Cardiac fibroblast (primary cell): ENCODE measurements at regions not wholly inside any gene's neighbourhood (a gene's known extent, or its start where the extent isn't known, plus 50 kb on each side); places are given as distances from the start of the nearest gene placed in this dataset.

ENCODE experiments used
- DNase-seq, 2 donors: peaks; one replicate each; pipeline versions ENCODE4 v3.0.0 to v3.0.0-alpha.2; 2010; ENCODE audit warnings: low read depth in 2 of 2
- H3K4me3 ChIP-seq, 2 donors: replicated peaks in 1 of 2; 1 replicate in 1 of 2; 2 replicates in 1 of 2; pipeline ENCODE4 v1.5.1; 2011; ENCODE audit warnings: low read depth in 2 of 2, low read length in 2 of 2, mild to moderate bottlenecking in 2 of 2, moderate library complexity in 1 of 2
- TF ChIP-seq, protein P1 (sequence below): IDR thresholded peaks from one replicate; pipeline ENCODE4 v1.5.1; 2011; ENCODE audit warnings: low read depth, mild to moderate bottlenecking, low read length, inconsistent platforms

DNA sequence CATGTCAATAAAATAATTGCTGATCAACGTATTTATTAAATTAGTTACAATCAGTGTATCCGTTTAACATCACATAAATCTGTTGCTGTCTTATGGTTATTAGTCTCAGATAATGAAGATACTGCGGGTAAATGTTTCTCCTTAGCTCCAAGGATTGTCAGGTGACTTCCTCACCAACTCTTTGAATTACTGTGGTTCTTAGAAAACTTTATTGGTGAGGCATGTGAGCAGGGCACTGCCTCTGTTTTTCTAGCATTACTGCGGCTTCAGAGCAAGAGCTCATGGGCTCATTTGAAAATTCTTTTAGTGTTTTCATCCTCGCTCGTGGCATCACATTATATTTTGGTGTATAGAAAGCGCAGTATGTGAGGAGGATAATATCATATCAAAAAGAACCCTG, 555.9 kb downstream of the LMO4 start:
- no peak for DNase-seq
- TF ChIP-seq, protein P1, sequence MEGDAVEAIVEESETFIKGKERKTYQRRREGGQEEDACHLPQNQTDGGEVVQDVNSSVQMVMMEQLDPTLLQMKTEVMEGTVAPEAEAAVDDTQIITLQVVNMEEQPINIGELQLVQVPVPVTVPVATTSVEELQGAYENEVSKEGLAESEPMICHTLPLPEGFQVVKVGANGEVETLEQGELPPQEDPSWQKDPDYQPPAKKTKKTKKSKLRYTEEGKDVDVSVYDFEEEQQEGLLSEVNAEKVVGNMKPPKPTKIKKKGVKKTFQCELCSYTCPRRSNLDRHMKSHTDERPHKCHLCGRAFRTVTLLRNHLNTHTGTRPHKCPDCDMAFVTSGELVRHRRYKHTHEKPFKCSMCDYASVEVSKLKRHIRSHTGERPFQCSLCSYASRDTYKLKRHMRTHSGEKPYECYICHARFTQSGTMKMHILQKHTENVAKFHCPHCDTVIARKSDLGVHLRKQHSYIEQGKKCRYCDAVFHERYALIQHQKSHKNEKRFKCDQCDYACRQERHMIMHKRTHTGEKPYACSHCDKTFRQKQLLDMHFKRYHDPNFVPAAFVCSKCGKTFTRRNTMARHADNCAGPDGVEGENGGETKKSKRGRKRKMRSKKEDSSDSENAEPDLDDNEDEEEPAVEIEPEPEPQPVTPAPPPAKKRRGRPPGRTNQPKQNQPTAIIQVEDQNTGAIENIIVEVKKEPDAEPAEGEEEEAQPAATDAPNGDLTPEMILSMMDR, result no peak
- no peak overlapping the region for H3K4me3 ChIP-seq

DNA sequence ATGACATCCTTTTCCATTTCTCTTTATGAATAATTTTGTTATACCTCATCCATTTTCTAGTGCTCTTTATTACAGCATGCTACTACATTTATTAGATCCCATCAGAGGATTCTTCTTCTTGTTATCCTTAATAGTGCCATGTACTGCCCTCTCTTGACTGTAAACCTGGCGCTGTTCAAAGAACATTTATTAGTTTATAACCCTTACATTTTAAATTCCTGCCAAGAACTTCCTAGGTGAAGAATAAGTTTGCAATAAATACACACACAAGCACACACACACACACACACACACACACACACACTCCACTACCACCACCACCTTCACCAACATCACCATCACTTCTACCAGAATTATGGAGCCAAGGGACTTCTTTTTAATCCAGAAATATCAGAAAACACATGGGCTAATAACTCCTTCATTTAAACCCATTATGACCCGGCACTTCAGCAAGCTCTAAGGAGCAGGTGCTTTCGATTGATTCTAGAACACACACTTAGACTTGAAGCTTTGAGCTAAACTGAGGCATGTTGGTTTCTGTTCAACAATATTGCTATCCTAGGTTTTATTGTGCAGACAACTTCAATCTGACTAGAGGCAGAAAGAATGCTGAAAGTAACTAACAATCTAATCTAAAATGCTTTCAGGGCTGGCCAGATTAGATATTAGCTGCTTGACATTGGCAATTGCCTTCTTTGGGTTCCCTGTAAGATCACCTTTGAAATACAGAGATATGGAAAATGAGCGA, 556.8 kb downstream of the LMO4 start:
- TF ChIP-seq, protein P1, result no peak
- no peak for DNase-seq
- no peak overlapping the region for H3K4me3 ChIP-seq

DNA sequence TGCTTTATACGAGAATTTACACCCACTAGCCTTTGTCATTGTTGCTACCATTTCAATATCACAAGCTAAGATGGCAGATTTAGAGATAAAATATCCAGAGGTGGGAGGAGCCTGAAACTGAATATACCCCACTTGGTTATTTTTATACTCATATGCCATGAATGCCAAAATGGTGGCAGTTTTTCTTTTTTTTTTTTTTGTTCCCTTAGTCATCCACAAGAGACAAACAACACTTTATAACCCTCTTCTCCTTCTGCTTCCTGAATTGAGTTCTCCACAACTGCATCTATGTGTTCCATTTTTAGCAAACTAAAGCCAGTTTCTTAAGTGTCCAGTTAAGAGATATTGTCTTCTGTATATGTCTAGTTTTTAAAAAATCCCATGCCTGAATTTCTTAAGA, 558.4 kb downstream of the LMO4 start:
- H3K4me3 ChIP-seq, result no peak overlapping the region
- no peak for DNase-seq
- TF ChIP-seq, protein P1, result no peak

DNA sequence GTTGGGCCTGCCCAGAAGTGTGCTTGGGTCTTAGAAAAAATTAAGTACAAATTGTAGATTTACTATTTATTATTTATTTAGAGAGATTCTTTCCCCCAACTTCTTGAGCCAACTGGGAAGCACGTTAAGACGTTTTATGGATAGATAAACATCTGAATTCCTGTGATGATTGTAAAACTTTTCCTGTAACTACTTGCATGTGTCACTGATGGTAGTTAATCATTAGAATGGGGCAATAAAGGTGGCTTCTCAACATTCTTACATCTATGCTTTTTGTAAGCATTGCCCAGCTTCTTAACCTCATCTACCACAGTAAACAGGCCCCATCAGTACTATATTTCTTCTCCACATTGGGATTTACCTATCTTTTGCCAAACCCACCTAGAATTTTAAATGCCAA, 559.8 kb downstream of the LMO4 start:
- no peak overlapping the region for H3K4me3 ChIP-seq
- no peak for DNase-seq
- TF ChIP-seq, protein P1, result no peak

DNA sequence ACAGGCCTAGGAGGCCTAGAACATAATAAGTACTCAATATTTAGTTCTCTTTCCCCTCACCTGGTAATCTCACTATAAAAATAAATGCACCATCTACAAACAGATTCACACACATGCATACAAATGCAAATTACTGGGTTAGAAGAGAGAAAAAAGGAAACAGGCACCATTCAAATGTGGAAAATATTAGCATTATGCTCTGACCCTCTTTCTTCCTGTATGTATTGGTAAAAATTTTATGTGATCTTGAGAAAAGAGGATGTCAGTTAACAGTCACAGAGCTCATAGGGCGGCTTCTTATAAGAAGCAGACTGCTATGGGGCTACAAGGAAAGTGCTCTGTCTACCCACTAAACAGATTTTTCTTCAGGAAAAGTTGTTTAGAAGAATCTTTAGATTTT, 565.4 kb downstream of the LMO4 start:
- TF ChIP-seq, protein P1, result no peak
- no peak overlapping the region for H3K4me3 ChIP-seq
- no peak for DNase-seq

DNA sequence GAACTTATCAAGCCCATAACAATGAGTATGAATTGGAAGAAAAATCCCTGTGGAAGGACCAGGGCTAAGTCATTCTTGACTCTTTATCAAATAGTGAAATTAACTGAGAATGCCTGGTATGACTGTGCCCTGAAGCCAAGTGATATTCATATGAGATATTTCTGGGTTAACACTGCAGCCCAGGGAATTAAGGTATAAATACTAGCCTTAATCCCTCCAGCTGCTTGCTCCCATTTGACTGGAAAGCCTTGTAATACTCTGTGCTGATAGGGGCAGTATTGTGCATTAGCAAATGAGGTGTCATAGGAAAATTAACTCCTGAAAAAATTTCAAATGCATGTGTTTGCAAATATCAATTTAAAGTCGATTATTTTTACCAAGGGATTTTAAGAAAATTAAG, 568.8 kb downstream of the LMO4 start:
- TF ChIP-seq, protein P1, result no peak
- no peak overlapping the region for H3K4me3 ChIP-seq
- no peak for DNase-seq

DNA sequence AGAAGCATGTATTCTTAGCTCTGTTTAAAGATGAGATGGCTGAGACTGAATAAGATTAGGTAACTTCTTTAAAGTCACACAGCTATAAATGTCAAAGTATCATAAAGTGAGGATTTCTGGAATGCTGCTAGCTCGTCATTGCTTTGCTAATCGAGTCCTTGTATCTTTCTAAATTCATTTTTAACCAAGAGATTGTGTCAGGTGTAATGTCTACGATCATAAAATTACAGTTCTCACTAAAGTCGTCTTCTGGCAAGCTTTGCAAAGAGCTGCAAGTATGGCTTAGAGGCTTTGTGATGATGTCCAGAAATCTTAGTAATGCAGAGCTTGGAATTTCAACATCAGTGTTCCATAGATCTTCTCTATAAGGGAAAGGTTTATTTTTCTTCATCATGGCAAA, 569.8 kb downstream of the LMO4 start:
- no peak overlapping the region for H3K4me3 ChIP-seq
- TF ChIP-seq, protein P1, result no peak
- peak in 1 of 2 donors; percentile 2 for DNase-seq
